ENCODE measurements at regions not wholly inside any gene's neighbourhood (a gene's known extent, or its start where the extent isn't known, plus 50 kb on each side); places are given as distances from the start of the nearest gene placed in this dataset.

- ChIA-PET CTCF (interaction anchor here (1.0 kb wide), 1 partner anchor 512 kb away, joined by 3 read pairs; no protein-coding TSS in a partner anchor), POLR2A (no interaction called here)
- Histone ChIP-seq H3K36me3 (ENCODE audit: control insufficient read depth in 2 of 2, extremely low read depth in 1 of 2, insufficient read depth in 2 of 2, low read length in 2 of 2) (no peaks in the 10 kb centered on the region), H3K4me1 (ENCODE audit: control insufficient read depth, extremely low read depth, insufficient read depth, low read length) (no peaks in the 10 kb centered on the region), H3K27me3 (ENCODE audit: control insufficient read depth in 2 of 2, insufficient read depth in 2 of 2, low read length in 2 of 2) (no peaks in the 10 kb centered on the region), H2AFZ (ENCODE audit: low read depth, low read length) (no peak overlapping the region), H3K9me1 (replicated peaks; ENCODE audit: control insufficient read depth, extremely low read depth, insufficient read depth, low read length) (no peaks in the 10 kb centered on the region), H3K4me3 (replicated peaks in 1 of 3; ENCODE audit: insufficient read depth in 1 of 3, low read depth in 1 of 3, low read length in 3 of 3) (no peak overlapping the region), H3K9me3 (replicated peaks; ENCODE audit: control insufficient read depth, insufficient read depth, low read length) (no peaks in the 10 kb centered on the region), H3K27ac (ENCODE audit: insufficient read depth, low read depth, low read length) (no peak overlapping the region), H3K9ac (replicated peaks; ENCODE audit: extremely low read depth, insufficient read depth, low read length) (no peak overlapping the region), H4K20me1 (replicated peaks; ENCODE audit: control insufficient read depth, extremely low read depth, insufficient read depth, low read length) (no peaks in the 10 kb centered on the region), H3K79me2 (ENCODE audit: control insufficient read depth, insufficient read depth, low read length) (no peaks in the 10 kb centered on the region), H3K4me2 (ENCODE audit: insufficient read depth, low read length) (no peak overlapping the region)
- FAIRE-seq (no peak), DNase-seq (ENCODE audit: low read depth, low spot score) (no peak)
- dilution Hi-C loops (cut with MboI; ENCODE audit: extremely low pct_ligation_motif_present, low sequenced_read_pairs): no loop called here
- TF ChIP-seq GATA2 (IDR thresholded peaks at IDR 0.05; ENCODE audit: insufficient read depth, insufficient read length, low read depth, low read length) (no peak), POLR2A (IDR thresholded peaks at IDR 0.05; ENCODE audit: low read depth, low read length) (no peak), JUN (IDR thresholded peaks at IDR 0.05; ENCODE audit: borderline replicate concordance, insufficient read depth, insufficient read length, low read depth) (no peak), MYC (IDR thresholded peaks at IDR 0.05; ENCODE audit: low read depth, low read length) (no peak), POLR2AphosphoS5 (IDR thresholded peaks at IDR 0.05; ENCODE audit: insufficient read depth, low read depth, low read length) (no peak), EZH2 (IDR thresholded peaks at IDR 0.05; ENCODE audit: borderline replicate concordance, low read depth, low read length, severe bottlenecking) (no peak), MAX (IDR thresholded peaks at IDR 0.05; ENCODE audit: insufficient read depth, insufficient read length) (no peak), FOS (IDR thresholded peaks at IDR 0.05; ENCODE audit: borderline replicate concordance, insufficient read depth, low read length) (no peak), CTCF (IDR thresholded peaks at IDR 0.05; ENCODE audit: extremely low read depth in 1 of 2, insufficient read depth in 1 of 2, low read depth in 1 of 2, low read length in 2 of 2) (no peak)
- intact Hi-C loops (cut with micrococcal nuclease): no loop called here
- no TSS peak for BruUV-seq (replicated peaks)
These were observed 253.3 kb upstream of the EPHA5 start for GRCh38 chr4:65923616-65924015.

Measured in endothelial cell of umbilical vein (primary cell).